Fibroblast of upper back skin (primary cell): ENCODE measurements at regions not wholly inside any gene's neighbourhood (a gene's known extent, or its start where the extent isn't known, plus 50 kb on each side); places are given as distances from the start of the nearest gene placed in this dataset.

ENCODE experiments used
- DNase-seq: peaks from one replicate; pipeline ENCODE4 v3.0.0-alpha.2; 2013

DNA sequence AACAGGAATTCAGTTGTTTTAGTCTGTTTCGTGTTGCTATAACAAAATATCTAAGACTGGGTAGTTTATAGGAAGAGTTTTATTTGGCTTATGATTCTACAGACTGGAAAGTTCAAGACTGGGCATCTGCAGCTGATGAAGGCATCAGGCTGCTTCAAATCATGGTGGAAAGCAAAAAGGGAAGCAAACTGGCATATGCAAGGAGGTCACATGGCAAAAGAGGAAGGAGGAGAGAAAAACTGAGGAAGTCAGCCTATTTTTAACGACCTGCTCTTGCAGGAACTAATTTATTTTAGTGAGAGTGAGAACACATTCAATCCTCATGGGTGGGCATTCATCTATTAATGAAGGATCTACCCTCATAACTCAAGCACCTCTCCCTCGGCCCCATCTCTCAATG lies 363.1 kb upstream of the HS3ST1 start:
- no peak for DNase-seq

DNA sequence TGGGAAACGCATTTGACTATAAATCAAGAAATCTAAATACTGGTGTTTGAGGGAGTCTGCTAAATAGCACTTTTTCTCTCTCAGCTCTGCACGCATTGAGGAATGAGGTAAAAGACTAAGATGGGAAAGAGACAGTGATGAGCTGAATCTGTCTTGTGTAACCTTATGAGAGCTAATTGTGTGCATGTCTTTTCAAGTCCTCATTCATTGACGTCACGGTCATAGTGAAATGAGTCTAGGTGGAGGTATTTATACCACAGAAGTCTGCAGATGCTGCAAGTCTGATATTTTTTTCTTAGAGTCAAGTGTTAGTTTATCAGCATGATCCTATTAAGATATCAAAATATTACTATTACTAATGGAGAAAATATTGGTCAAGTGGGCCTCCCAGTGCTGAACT lies 361.5 kb upstream of the HS3ST1 start:
- DNase-seq = no peak

DNA sequence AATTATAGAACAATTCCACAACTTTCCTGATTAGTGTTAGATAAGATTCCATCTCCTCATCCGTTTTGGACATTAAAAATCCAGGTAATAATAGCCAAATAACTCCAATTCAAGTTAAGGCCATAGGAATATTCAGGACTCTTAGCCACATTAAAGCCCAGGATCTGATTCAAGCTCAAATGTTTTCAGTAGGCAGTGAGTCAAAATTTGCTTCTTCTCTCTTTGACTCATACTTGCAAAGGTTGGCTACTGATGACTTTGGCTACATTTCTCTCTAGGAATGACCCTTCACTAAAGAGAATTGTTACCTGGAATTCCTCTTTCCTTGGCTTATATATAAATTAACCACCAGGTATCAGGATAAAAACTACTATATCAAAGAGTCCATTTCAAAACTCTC lies 354.9 kb upstream of the HS3ST1 start:
- no peak for DNase-seq

DNA sequence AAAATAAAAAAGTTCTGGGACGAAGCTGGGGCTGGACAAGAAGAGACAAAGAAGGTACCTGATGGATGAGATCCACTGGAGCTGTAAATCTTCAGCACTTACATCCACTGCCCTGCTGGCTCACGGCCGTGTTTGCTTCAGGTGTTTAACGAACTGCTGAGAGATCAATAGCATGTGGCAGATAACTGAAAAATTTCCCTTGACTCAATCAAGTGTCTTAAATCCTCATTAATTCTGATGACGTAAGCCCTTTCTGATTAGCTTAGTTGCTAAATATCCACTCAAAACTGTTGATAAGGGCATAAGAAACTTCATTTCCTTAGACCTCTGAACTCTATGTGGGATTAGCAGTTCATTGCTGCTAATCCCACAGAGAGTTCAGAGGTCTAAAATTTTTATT lies 354.2 kb upstream of the HS3ST1 start:
- no peak for DNase-seq

DNA sequence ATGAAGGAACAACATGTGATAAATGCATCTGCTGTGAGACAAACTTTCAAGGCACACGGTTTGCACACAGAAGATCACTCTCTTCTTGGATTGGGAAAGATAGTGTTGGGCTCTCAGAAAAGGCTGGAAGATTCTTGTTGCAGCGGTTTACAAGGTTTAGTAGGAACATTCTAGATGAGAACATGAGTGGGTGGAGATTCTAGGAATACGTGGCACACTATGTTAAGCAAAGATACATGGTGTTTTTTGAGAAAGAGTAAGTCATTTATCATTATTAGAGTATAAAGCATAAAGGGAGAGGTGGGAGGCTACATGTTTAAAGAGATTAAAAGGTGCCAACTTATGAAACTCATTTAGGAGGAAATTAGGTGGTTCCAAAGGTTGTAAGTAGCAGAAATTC lies 348.8 kb upstream of the HS3ST1 start:
- DNase-seq = no peak

DNA sequence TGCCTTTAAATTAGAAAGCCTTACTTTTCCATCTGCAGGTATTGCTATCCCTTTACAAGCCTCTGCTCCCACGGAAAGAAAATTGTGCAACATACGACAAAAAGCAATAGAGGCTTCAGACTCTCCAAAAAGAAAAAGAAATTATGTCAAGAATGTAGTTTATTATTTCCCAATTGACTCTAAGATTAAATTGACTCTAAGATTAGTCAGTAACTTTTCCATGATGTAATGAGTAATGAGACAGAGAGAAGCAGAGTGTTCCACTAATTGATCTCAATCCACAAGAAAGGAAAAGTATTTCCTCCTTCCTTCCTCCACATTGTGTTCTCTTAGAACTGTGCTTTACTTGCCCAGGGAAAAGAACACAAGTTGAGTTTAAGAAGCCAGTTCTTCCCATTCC lies 345.7 kb upstream of the HS3ST1 start:
- no peak for DNase-seq

DNA sequence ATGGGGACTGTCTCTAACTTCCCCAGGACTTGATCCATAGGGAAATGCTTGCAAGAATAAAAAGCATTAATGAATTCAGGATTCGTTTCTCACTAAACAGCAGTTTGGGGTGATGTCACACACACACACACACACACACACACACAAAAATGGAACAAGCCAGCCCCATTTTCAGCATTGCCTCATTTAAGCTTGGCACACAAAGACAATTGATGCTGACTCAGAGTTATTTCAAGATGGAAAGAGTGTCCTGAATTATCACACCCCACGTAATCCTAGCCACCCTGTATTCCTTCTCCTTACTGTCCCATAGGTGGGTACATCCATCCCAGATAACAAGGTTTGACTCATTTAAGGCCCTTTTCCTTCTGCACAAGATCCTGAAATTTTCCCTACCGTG lies 345.1 kb upstream of the HS3ST1 start:
- no peak for DNase-seq

DNA sequence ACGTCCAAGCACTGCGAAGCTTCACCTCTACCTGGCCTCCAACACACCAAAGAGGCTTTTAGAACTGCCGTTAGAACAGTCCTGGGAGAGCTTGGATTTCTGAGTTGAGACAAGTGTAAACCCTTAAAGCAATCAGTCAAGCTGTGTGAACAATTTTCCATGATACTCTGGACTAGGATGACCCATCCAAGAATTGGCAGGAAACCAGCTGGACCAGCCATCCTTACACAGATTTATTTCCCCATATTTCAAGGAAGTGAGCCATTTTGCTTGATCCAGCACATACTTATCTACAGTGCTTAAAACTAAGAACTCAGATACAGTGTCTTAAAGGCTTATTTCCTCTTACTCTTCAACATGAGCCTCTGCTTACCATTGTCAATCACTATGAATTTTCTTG lies 340.7 kb upstream of the HS3ST1 start:
- peak; percentile 25 for DNase-seq

DNA sequence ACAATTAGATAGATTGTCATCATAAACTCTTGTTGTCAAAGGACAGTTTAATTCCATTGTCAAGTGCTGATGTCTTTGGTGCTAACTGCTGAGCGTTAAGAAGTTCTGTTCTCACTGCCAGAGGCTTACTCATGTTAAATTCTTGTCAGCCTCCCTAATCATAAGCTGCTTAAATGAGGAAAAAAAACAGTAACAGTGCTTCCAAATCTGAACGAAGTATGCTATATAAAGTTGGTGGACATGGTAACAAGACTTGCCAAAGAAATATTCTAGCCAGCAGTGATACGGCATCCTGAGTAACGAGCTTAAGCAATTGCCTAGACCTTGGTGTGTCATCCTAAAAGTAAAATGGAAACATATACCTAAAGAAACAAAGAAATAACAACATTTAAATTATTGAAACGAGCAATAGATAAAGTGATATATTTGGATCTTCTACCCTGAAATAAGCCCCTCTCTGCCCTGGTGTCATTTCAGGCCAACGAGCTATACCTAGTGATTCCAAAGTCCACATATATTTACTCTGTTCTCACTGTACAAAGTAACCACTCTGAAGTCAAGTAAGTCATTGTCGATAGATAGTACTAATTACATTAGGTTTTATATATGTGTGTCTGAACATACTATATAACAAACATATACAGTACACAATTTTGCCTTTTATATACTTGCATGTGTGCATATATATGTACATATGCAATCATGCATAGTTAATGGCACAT lies 339.7 kb upstream of the HS3ST1 start:
- DNase-seq = no peak

DNA sequence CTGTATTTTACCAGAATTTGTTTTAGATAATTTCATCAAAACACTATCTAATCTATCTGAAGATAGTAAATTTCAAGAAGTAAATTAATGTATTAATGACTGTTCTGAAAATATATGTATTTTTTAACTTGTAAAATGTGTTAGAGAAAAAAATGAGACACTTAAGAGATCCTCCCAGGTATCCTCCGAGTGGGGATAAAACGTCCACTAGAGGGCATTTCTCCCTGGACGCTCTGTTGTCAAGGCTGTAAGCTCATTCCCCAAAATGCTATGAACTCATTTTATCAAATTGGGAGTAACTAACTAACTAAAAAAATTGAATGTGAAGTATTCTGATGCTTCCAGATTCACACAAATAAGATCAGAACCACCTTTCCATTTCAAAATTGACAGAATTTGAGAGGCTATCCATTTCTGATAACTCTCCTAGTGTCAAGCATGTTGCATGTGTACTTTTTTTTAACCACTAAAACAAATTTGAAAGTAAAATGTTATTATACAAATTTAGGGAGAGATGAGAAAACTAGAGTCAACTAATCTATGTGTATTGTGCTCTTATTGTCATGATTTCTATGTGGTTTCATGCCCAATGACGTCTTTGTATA lies 337.3 kb upstream of the HS3ST1 start:
- DNase-seq = peak; percentile 6

DNA sequence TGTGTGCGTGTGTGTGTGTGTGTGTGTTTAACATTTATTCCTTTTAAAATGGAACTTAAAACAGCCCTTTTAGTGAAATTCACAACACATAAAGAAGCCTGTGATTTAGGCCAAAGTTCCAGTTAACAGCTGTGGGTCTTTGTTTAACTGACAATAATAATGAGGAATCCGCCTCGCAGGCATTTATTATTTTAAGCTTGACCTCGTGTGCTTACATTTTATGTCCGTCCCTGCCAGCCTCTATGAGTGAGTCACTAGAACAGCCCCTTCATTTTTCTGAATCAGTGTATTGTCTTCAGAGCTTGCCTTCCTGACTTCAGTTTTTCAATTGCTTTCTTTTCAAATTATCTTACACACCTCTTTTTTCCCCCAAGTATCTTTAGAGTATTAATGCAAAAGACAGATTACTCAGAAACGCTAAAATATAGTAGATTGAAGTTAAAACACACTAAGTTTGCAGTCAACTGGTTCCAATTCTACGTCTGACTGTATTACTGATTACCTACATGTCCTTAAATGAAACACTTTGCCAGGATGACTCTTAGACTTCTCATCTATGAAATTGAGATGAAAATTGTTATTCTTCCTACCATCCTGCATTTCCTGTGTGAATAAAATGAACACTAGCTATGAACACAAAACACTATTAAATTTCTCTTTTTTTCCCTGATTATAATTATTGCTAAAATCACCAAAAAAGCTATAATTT lies 319.6 kb upstream of the HS3ST1 start:
- DNase-seq = peak; percentile 62

DNA sequence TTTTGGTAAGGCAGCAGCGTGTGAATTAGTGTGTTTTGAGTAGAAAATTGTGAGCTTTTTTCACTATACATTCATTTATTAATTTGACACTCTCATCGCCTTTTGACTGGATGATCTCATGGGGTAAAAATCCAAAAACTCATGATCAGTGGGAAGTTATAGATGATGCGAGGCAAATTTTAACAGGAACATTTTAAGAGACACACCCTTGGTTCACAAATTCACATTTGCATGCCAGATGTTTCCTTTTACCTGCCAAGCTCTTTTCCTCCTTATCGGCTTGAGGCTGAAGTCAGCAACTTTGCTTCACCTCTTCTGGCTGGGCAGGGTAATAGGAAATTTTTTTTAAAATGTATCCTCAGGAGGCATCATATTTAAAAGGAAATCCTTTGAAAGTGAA lies 318.0 kb upstream of the HS3ST1 start:
- no peak for DNase-seq

DNA sequence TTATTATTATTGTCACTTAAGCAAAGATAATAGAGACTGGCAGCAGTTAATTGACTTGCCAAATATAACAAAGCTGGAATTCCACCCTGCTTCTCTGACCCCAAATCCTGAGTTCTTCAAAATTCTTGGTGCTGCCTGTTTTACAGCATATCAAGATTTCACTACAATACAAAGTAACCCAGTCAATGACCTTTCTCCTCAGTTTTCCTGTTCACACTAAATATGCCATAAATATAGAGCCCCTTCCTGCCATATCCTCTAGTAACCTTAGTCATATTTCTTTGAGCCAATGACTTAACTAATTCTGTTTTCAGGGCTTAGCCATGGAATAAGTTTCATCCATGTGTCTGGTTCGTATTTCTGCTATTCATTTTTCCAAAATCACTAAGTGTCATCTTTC lies 315.3 kb upstream of the HS3ST1 start:
- no peak for DNase-seq

DNA sequence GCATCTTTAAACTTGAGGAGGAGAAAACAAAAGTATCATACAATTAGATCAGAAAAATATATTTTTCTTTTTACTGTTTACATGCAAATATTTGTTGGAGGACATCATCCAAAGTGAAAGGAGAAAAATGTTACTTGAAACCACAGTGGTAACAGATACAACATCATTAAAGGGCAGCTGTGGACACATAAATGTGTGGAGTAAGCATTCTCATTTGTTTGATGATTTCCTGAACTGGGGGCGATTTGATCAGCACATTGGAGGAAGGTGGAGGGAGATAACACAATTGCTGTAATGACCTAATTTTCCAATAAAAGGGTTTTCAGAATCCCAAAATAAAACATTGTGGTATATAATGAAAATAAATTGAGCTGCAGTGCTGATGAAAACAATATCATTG lies 314.5 kb upstream of the HS3ST1 start:
- DNase-seq = no peak

DNA sequence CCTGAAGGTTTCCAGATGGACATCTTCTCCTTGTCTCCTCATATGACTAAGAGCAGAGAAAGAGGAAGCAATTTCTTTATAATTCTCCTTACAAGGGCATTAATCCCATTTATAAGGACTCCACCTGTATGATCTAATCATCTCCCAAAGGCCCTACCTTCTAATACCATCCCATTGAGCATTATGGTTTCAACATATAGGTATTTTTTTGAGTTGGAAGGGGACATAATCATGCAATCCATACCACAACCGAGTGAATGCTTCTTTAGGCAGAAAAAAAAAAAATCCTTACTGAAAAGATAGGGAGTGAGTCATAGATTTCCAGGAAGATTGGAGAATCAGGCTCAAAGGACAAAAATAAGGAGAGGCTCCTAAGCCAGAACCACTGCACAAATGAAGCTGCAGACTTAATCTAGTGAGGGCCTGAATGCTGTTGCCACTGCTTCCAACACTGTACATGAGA lies 312.5 kb upstream of the HS3ST1 start:
- DNase-seq = peak; percentile 50

DNA sequence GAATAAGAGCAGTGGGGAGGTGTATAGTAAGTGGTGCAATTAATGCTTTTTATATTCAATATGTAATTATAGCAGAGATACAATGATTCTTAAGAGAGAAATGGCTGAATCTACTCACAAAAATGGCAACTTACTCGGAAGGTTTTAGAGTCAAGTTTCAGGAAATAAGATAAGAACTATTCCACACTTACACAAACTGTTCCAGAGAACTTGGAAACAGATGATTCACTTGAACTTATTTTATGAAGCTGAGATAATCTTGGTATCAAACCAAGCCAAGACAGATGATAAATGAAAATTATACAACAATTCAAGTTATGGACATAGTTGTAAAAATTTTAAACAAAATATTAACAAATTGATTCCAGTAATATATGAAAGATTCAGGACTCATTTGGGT lies 311.3 kb upstream of the HS3ST1 start:
- peak; percentile 5 for DNase-seq

DNA sequence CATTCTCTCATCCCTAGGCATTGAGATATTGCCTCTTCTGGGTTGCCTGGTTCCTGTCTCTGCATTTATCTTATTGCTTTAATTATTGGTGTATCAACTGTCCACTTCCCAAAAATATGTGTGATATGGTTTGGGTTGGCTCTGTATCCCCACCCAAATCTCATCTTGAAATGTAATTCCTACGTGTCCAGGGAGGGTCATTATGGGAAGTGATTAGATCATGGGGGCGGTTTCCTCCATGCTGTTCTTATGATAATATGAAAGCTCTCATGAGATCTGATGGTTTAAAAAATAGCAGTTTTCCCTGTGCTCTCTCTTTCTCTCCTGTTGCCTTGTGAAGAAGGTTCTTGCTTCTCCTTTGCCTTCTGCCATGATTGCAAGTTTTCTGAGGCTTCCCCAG lies 308.3 kb upstream of the HS3ST1 start:
- no peak for DNase-seq

DNA sequence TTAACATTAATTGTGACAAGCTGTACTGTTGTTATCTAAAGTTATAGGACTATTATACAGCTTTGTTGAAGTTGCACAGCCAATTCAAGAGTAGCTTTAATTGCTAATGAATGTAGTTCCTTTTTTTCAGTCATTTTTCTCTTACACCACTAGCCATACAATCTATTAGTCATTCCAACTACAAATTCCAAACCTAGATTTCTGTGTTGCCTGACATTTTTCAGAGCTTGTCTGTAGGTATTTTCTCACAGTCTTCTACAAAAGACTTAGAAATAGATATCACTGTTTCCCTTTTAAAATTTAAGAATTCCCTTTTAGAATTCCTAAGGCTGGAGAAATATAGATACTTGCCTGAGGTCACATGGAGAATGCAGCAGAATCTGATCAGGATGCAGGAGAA lies 307.0 kb upstream of the HS3ST1 start:
- no peak for DNase-seq

DNA sequence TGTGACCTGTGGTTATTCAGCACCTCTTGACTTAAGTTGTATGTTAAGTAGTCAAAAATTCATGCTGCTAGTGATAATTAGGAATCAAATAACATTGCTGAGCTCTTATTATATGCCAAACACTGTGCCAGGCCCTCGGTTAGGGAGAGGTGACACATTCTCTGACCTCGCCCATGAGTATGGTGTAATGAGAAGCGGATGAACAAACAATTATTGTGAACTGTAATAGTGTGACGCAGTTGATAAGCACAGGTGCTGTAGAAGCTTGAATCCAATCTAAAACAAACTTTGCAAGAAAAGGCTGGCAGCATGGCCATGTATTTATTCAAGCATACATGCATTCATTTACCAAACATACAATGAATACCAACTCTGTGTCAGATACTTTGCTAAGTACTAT lies 303.5 kb upstream of the HS3ST1 start:
- DNase-seq = no peak

DNA sequence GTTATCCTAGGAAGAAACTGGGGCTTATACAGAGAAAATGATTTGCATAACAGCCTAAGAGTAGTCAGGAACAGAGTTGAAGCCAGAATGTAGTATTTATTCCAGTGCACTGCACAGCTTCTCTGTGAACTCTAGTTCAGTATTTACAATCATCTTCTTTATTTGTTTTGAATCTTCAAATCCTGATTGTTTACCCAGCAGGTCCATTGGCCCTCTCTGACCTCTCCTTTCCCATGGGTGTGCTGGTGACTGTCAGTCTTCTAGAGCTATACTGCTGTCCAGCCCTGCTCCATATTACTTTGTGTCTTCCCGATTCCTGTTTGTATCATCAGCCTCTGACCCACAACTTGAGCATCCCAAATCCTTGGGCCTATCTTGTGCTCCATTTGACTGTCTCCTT lies 301.9 kb upstream of the HS3ST1 start:
- DNase-seq = no peak

DNA sequence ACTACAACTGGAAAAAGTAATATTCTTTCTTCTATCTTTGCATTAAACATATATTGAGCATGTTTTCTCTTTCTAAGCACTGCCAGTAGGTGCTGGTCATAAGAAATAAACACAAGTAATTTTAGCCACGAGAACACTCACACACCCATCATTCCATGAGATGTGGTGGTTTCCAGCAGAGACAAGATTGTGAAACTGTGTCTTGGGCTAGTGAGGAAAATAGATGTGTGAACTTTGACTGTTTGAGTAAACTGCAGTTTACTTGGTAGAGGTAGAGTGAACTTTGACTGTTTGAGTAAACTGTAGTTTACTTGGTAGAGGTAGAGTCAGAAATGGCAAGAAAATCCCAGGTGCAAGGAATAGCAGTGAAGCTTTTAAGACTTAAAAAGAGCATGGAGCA lies 300.9 kb upstream of the HS3ST1 start:
- DNase-seq = no peak

DNA sequence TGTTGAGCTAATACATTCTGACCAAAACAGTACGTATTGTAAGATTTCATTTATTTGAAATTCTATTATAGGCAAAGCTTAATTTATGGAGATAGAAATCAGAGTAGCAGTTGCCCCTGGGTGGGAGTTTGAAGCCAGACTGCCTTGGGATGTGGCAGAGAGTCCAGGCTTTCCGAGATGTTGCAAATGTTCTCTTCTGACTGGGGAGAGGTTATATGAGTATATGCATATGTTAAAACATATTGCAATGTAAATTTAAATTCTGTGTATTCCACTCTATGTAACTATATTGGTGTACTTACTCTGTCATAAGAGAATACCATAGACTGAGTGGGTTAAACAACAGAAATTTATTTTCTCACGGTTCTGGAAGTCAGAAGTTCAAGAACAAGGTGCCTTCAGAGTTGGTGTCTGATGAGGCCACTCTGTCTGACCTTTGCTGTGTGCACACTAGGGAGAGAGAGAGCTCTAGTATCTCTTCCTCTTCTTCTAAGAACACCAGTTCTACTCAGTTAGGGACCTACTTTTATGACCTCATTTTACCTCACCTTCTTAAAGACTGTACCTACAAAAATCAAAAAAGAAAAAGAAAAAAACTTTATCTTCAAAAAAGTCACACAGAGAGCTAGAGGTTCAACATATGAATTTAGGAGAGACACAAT lies 299.3 kb upstream of the HS3ST1 start:
- no peak for DNase-seq

DNA sequence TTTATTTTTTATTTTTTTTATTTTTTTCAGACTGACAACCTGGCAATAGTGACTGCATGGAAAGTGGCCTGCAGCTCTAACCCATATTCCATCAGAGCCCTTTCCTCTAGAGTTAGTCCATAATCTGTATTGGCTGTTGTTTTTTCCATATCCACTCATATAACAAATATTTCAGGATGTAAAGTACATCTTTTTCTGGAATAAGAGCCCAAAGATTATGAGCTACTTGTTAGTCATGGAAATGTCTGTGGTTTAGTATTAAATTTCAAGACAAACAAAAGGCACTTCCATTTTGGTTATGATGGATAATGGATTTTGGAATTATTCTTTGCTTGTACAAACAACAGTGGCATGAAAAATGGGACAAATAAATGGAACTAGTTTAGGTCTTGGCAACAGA lies 296.0 kb upstream of the HS3ST1 start:
- DNase-seq = peak; percentile 58

DNA sequence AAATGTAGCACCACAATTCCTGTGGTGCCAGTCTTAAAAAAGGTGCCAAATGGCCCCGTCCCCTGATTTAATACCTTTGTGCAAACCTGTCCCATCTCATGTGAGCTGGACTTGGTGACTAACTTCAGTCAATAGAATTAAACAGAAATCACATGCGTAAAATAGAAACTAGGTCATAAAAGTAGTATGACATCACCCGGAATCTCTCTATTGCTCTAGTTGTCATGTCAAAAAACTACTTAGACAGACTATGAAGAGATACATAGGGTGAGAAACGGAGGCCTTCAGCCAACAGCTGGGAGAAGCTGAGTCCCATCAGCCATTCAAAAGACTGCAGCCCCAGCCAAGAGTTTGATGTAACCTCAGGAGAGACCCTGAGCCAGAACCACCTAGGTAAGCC lies 293.5 kb upstream of the HS3ST1 start:
- no peak for DNase-seq
